Coronary artery (tissue), 2 donors: ENCODE measurements at regions not wholly inside any gene's neighbourhood (a gene's known extent, or its start where the extent isn't known, plus 50 kb on each side); places are given as distances from the start of the nearest gene placed in this dataset.

Experiments used
- DNase-seq: peaks from one replicate; pipeline ENCODE4 v3.0.0-alpha.2; 2017; ENCODE audit warnings: low spot score
- H3K27ac ChIP-seq, 2 donors: fragments of 200-600 bp; sonication (generic); one replicate each; pipeline ENCODE4 v1.5.1; 2016 to 2019
- H3K4me3 ChIP-seq: fragments of 200-600 bp; sonication (generic); 2 replicates; pipeline ENCODE4 v1.5.1; 2016; ENCODE audit warnings: mild to moderate bottlenecking, moderate library complexity
- TF ChIP-seq, protein P1 (sequence below): fragments of 200-600 bp; sonication (generic); IDR thresholded peaks from one replicate; pipeline ENCODE4 v1.5.1; 2019; ENCODE audit warnings: antibody characterized with exemption

DNA sequence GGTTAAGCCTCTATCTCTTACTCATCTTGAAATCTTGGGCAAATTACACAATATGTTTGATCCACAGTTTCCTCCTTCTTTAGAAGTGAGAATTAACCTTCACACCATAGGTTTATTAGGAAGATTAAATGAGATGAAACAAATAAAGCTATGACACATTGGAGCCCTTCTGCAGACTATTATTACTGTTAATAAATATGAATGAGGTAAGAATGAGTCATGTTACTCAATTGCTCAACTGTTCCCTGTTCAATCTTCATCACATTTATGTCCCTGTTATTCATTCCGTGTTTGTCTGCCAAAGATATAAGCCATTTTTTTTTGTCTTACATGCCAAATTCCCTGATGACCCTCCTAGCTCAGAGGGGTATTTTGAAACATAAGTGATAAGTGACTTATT is 52.1 kb upstream of the PAPPA start:
- TF ChIP-seq, protein P1, sequence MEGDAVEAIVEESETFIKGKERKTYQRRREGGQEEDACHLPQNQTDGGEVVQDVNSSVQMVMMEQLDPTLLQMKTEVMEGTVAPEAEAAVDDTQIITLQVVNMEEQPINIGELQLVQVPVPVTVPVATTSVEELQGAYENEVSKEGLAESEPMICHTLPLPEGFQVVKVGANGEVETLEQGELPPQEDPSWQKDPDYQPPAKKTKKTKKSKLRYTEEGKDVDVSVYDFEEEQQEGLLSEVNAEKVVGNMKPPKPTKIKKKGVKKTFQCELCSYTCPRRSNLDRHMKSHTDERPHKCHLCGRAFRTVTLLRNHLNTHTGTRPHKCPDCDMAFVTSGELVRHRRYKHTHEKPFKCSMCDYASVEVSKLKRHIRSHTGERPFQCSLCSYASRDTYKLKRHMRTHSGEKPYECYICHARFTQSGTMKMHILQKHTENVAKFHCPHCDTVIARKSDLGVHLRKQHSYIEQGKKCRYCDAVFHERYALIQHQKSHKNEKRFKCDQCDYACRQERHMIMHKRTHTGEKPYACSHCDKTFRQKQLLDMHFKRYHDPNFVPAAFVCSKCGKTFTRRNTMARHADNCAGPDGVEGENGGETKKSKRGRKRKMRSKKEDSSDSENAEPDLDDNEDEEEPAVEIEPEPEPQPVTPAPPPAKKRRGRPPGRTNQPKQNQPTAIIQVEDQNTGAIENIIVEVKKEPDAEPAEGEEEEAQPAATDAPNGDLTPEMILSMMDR: no peak
- Histone ChIP-seq H3K27ac (no peak overlapping the region), H3K4me3 (no peak overlapping the region)
- DNase-seq: no peak

DNA sequence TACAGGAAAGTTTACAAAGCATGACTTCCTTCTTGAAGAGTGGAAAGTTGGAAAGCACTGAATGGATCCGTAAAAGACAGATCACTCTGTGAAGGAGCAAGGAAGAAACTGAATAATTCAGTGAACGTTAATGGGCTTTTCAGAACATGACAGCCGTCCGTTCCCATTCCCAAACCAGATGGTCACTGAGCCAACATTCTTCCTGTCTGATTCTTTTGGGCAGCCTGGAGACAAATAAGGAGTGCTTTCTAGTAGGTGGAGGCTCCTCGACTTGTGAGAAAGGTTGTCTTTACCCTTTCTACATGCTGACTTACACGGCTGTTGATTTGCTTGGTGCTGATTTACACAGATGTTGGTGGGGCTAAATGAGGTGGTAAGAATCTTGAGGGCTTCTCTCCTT is 51.0 kb upstream of the PAPPA start:
- TF ChIP-seq, protein P1: no peak
- Histone ChIP-seq H3K27ac (no peak overlapping the region), H3K4me3 (no peak overlapping the region)
- DNase-seq: no peak
